NCI-H2196 (cell line): ENCODE measurements at regions not wholly inside any gene's neighbourhood (a gene's known extent, or its start where the extent isn't known, plus 50 kb on each side); places are given as distances from the start of the nearest gene placed in this dataset.

Experiments
- DNase-seq: peaks from one replicate; lab custom pipeline; 2025; ENCODE audit not compliant: unreplicated experiment; lab: John Stamatoyannopoulos, UW

DNA sequence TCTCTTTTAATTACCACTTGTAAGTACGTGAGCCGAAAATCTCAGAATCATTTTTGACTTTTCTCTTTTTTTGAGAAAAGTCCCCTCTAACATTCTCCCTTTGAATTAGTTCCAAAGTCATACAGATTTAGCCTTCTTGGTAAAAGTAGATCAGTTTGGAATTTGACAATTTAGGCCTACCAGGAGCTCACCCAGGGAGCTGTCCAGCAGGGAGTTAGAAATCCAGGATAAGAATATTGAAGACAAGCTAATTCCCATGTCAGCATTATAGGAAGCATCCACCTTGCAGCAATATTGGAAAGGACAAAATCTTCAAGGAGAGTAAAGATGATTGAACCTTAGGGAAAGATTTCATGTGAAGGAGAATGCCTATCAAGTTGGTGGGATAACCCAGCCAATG is 352.2 kb upstream of the CPEB2 start:
- DNase-seq, result no peak

DNA sequence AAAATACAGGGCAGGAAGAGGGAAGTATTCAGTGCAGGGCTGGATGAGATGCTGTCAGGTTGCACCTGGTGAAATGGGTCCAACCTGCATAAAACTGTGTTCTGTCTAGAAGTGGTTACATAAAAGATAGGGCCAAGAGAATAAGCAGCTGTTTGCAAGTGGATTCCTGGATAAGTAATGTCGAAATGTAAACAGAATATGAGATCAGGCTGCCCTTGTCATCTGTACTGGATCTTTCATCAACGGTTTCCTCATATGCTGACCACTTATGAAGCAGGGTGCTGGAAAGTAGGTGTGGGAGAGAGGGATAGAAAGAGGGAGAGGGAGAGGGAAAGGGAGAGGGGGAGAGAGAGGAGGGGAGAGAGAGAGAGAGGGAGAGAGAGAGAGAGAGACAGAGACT is 349.8 kb upstream of the CPEB2 start:
- DNase-seq, result no peak

DNA sequence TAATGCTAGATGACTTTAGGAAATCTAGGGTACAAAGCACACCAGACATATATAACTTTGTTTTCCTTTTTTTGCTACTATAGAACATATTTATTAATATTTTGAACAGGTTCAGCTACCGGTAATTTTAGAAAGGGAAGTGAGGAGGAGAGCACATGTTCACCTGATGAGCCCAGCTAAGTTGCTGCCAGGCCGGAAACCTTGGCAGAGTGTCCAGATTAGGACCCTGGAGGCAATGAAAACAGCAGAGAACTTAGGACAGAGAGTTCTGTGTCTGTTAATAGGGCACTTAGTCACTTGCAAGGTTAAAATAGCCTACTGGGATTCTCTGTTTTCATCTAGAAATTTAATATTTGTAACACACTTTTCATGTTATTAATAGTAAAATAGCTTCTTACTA is 348.9 kb upstream of the CPEB2 start:
- no peak for DNase-seq

DNA sequence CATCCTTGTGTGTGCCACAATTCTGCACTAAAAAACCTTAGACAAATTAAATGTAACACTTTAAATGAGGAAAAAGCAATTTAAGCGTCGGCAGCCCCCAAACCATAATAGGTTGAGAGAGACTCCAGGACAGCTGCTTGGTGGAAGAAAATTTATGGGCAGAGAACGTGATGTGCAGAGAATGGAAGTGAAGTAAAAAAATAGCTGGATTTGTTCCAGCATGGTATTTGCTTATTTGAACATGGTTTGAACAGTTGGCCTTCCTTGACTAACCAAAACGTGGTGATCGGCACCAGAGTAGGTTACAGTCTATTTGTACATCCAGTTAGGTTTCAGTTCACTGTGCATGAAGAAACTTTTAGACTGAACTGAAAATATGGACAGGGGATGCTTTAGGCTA is 343.0 kb upstream of the CPEB2 start:
- DNase-seq, result no peak

DNA sequence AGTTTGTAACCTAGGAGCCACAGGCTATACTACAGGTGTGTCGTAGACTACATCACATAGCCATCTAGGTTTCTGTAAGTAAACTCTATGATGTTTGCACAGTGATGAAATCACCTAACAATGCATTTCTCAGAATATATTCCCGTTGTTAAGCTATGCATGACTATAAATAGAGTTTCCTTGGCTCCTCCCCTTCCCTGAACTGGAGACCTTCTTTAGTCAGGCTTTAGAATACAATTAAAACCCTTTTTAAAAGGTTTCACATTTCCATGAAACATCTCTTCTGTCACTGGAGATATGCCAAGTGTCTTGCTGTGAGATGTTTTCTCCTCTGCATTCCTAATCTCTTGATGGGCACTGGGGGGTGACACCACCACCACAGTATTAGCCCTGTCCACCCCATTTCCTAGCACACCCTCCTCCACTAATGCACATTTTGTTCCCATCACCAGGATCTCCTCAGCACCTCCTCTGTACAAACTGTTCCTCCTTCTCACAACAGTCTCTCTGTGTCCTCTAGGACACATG is 334.6 kb upstream of the CPEB2 start:
- DNase-seq, result no peak

DNA sequence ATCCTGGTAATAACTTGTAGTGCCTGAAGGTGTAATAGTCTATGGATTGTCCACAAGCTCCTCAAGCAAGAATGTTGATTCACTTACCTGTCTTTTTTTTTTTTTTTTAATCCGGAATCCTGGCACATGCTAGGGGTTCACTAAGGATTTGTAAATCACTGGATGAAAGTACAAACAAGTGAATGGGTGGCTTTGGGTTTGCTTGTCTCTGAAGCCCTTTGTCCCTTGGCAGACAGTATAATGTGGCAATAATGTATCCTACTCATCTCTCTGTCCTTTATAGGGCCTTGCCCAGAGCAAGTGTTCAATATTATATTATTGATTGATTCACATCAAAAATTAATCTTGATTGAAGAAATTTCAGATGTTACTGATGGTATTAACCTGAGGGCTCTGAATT is 334.0 kb upstream of the CPEB2 start:
- no peak for DNase-seq

DNA sequence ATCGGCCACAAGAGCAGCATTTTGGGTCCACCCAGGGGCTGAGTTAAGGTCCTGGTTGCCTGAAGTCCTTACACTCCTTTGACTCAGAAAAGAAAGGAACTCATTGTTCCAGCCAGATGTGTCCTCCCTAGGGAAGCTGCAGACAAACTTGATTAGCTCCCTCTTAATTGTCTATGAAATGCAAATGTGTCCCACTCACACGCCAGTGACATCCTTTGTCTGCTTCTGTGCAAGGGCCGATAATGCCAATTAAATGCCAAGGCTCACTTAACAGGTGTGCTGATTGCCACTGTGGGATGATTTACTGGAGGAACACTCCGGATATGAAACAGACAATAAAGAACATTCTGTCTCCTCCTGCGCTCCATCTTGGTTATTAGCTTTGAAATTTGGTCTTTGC is 332.9 kb upstream of the CPEB2 start:
- DNase-seq, result no peak

DNA sequence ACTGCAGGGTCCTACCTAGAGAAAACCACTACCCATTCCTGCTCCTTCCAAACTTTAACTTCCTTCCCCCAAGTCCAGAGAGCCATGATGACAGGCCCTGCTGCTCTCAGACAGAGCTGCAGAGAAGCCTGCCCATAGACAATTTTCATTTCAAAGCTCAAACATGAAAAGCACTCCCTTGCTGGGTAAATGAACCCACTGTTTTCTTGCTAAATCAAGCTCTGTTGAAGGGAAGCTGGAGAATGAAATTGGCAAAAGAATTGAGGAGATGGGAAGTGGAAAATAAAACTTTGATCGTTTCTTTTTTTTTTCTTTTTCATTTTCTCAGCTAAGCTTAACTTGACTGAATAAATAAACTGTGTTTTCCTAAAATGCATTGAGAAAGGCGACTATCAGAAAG is 331.1 kb upstream of the CPEB2 start:
- no peak for DNase-seq

DNA sequence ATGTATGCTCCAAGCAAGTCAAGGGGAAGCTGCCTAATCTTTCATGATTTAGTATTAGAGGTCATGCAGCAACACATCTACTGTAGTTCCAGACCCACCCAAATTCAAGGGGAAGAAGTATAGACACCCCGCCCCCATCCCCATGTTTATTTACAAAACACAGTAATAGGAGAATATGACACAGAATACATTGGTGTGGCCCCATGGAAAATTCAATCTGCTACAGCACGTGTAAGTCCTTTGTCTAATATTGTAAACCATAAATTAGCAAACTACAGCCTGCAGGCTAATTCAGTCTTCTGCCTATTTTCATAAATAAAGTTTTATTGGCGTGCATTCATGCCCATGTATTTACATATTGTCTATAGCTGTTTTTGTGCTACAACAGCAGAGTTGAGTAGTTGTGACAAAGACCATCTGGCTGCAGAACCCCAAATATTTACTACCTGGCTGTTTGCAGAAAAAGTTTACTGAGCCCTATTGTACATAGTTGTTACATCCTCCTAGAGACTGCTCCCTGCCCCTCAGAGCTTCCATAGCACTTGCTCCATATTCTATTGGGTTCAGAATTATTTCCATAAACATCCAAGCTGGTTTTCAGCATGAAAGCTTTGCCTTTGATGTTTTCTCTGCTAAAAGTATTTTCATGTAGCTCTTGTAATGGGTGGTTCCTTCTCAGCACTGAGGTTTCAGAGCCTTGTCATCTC is 326.8 kb upstream of the CPEB2 start:
- no peak for DNase-seq

DNA sequence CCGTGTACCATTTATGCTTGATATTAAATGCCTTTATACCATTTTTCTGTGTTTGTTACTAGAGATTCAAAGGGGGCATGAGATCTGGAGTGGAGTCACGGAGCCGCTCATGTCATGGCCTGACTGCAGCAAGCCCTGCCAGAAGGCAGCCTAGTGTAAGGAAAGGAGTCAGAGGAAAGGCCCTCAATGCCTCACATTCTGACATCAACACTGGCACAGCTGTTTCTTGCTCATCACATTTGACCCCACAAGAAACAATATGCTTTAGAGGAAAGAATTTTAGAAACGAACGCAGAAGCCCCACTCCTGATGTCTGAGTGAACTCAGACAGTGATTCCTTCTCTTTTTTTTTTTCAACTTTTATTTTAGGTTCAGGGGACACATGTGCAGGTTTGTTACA is 322.4 kb upstream of the CPEB2 start:
- DNase-seq, result no peak

DNA sequence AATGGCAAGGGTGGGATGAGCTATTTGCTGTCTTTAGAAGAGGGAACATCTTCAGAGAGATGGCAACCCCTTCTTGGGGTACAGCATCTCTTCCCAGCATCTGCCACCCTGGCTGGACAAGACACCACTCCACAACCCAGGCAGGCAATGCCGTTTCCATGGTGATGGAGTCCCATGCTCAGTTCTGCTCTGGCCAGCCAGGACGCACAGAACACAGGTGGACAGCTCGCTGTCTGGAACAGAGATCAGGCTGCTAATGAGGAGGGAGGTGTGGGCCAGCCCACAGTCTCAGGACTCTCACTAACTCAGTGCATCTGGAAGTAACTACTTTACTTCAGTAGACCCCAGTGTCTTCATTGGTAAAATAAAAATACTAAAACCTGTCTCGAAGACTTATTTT is 321.0 kb upstream of the CPEB2 start:
- no peak for DNase-seq

DNA sequence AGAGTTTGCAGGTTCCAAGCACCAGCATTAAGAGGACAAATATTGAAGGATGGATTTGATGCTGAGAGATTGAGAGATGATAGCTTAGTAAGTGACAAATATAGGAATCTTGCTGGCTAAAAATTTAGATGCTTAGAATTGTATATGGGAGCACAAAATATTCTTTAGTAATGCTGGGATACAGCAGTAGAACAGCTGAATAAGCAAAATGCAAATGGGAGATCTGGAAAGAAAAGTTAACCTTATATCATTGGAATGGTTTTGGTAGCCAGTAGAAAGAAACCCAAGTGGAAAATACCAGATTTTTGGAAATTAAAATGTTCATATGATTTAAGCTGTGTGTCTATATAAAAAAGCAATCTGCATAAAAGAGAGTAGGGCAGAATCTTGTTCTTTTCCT is 308.6 kb upstream of the CPEB2 start:
- no peak for DNase-seq

DNA sequence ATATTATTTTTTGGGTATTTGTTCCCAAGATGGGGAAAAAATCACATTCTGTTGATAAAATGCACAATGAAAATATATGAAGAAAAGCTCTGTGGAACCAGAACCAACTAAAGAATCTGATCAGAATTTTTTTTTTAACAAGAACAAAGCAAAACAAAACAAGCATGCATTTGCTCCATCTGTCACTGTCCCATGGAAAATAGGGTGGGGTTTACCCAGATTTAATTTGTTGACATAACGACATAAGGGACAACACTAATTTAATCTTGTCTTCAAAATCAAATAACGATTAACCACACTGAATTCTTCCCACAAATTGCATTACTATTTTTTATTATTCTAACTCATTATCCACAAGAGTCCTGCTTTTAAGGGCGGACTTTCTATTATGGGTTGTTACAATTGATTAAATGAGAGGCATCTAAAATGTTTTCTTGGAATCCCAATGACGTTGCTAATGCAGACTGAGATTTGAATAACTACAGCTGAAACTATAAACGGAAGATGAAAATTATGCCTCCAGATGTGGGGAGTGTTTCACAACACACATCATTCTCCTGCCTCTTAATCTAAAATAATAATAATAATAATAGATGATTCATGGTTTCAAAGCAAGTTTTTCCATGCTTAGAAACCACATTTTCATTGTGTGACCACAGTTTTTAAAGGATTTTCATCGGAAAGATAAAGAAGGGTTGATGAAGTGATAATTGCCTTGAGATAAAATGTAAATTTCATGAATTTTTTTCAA is 307.0 kb upstream of the CPEB2 start:
- DNase-seq, result no peak

DNA sequence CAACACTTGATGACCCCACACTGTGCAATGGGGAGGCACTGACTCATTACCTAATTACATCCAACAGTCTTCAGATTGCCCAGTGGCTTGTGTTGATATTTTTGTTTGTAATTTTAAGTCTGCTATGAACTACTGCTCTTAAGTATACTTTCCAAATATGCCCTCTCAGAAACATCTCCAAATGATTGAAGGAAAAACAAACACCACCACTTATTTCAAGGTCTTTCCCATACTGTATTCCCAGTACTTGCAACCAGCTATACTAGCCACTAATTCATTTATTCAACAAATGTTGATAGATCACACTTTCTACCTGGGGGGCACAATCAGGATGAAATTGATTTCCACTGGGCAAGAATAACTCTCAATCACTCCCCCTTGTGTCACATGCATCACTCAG is 302.2 kb upstream of the CPEB2 start:
- DNase-seq, result no peak

DNA sequence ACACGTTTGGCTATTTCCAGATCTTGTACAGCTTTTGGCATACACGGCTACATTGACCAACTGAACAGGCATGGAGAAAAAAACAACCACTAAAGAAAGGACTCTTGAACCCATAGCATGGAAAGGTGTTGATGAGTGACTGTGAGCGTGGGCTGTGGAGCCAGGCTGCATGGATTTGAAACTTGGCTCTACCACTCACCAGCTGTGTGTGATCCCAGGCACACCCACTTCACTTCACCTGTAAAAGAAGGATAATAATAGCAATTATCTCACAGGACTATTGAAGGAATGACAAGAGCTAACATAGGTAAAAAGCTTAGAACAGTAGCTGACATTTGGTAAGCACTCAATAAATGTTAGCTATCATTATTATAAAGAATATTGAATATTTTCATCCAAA is 301.7 kb upstream of the CPEB2 start:
- no peak for DNase-seq

DNA sequence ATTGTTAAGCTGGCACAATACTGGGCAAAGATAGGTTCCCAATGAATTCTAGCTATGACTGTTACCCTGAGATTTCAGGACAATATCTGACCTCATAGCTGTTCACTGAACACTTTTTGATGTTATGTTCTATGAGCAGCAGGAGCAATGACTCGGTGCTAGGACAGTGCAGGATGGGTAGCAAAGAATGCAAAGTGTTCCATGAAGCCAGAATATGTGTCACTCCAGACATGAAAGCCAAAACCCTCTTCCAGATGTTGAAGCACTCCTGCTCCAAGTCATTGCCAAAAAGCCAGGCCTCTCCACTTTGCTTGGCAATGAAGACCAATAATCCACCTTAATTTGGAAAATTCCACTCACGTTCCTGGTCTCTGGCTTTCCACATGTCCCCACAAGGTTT is 300.9 kb upstream of the CPEB2 start:
- no peak for DNase-seq

DNA sequence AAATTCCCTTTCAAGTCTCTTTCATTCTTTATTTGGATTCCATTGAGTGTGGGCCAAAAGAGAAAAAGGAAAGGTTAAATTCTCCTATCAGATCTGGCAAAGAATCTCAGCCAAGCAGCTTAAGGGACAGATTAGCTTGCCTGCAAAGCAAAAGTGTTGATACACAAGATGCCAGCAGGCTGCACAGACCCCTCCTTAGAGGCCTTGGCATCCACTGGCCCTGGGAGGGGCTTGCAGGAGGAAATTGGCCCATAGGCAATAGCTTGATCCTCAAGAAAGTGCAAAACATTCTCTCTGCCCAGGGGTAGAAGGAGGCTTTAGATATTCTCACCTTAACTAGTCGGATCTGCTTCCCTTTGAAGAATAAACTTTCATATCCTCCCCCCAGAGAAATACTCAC is 300.4 kb upstream of the CPEB2 start:
- no peak for DNase-seq

DNA sequence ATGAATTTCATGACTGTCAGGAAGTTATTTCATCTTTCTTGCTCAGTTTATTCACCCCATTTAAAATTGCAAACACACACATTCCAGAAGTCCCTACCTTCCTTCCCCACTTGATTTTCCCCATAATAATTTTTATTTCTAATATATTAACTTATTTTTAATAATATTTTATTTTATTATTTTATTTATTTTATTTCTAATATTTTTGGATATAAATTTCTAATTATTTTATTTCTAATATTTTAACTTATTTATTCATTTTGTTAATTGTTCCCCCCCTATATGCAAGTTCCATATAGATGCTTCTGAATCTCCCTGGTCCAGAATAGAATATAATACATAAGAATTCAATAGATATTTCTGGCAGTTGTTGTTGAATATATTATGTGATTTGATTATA is 293.7 kb upstream of the CPEB2 start:
- DNase-seq, result no peak

DNA sequence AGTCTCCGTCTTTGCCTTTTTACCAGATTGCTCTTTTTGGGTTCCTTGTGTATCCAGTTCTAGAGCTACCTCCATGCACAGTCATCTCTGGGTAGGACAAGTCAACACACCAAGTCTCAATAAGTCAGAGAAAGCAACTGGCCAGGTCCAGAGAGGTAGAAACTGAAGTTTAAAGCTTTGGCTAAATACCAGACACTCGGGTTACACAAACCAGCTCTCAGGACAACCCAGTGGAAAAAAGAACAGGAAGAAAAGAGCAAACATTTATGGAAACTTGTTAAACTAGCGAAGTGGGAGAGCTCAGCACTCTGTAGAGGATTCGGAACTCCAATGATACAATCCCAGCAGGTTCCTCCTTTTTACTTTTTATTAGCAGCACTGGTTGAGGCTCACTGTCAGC is 291.0 kb upstream of the CPEB2 start:
- no peak for DNase-seq

DNA sequence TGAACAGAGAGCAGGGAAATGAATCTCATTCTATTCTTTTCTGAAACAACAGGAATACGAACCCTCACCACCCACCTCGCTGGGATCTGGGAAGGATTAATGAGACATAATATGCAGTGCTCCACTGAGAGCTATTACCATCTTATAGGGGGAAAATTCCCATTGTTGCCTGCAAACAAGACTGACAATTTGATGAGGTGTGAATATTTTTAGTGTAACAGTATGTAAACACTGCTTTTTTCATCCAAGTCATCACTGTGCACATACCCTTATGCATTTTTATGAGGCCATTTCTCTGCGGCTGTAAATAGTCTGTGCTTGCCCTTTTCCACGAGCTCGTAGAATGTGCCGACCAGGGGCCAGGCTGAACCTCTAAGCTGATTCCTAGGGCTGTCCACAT is 285.6 kb upstream of the CPEB2 start:
- no peak for DNase-seq

DNA sequence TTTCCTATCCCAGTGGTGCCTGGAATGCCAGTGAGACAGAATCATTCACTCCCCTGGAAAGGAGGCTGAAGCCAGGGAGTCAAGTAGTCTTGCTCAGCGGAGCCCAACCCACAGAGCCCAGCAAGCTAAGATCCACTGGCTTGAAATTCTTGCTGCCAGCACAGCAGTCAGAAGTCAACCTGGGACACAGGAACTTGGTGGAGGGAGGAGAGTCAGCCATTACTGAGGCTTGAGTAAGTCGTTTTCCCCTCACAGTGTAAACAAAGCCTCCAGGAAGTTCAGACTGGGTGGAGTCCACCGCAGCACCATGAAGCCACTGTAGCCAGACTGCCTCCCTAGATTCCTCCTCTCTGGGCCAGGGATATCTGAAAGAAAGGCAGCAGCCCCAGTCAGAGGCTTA is 283.2 kb upstream of the CPEB2 start:
- no peak for DNase-seq

DNA sequence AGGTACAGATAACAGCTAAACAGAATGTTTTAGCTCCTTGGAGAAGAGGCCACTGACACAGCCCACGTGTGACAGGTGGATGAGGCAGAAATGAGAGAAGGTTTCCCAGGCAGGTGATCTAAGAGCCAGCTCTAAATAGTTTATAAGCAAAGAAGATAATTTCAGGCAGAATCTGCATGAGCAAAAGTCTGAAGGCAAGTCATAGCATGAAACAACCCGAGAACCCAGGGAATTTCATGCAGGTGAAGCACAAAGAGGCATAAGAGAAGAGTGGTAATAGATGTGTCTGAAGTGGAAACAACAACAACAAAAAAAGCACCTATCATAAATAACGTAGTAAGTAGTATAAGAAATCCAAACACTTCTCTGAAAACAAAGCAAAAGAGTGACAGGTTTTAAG is 275.8 kb upstream of the CPEB2 start:
- DNase-seq, result no peak

DNA sequence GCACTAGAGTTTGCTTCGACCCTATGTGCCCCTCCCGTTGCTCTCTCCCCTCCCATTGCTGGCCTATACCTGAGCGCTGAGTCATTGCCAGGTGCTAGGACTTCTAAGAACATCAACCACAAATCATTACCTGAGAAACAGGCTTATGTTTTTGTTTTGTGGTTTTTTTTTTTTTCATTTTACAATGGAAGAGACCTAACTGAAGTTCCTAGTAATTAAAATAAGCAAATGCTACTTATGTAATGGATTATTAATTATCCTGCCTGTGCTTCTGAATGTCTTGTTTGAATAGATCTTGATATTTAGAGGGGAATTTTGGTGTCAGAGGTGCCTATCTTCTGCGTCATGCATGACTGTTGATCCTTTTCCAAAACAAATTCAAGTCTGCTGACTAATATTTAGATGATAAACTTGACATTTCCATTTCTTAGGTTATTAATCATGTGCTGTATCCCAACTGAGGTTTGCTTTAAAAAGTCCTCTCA is 275.4 kb upstream of the CPEB2 start:
- DNase-seq, result no peak
